AG04449 (cell line): ENCODE measurements at regions not wholly inside any gene's neighbourhood (a gene's known extent, or its start where the extent isn't known, plus 50 kb on each side); places are given as distances from the start of the nearest gene placed in this dataset.

Experiments used
- CTCF ChIA-PET: fragments of 350-600 bp; formaldehyde crosslinking; extraction: SDS; loops from one replicate; lab custom pipeline; 2021; ENCODE audit warnings: antibody characterized with exemption; lab: Yijun Ruan, JAX
- POLR2A ChIA-PET: fragments of 400-600, 350-600 bp; formaldehyde crosslinking; extraction: SDS; loops from one replicate; lab custom pipeline; 2020; ENCODE audit warnings: antibody characterized with exemption, inconsistent platforms; lab: Yijun Ruan, JAX
- DNase-seq: peaks from one replicate; pipeline ENCODE4 v3.0.0-alpha.2; 2010; ENCODE audit warnings: low read depth, low spot score
- H3K4me3 ChIP-seq: 2 replicates; pipeline ENCODE4 v1.5.1; 2011; ENCODE audit warnings: low read depth, mild to moderate bottlenecking, control low read depth, low read length
- TF ChIP-seq, protein P1 (sequence below): IDR thresholded peaks from one replicate; pipeline ENCODE4 v1.5.1; 2011; ENCODE audit warnings: mild to moderate bottlenecking, moderate library complexity, low read length, control low read depth, inconsistent platforms; ENCODE audit not compliant: insufficient read depth; ENCODE audit errors: missing control alignments

DNA sequence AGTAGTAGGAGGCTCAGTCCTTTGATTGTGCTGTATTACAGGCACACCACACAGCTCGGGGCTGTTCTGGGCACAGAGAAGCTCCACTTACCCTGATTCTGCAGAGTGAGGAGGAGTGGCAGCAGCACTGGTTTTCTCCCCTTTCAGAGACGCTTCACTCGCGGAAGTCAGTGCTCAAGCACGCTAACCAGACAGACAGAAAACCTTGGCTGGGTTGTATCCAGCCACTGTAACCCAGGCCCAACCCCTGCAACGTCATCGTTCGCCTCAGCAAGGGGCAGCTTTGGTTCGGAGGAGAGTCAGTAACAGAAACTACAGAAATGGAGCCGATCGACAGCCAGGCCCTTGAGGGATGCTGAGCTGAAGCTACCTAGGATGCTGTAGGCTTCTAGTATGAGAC, 171.0 kb downstream of the SLC16A9 start:
- POLR2A ChIA-PET, result no interaction called here
- TF ChIP-seq, protein P1, sequence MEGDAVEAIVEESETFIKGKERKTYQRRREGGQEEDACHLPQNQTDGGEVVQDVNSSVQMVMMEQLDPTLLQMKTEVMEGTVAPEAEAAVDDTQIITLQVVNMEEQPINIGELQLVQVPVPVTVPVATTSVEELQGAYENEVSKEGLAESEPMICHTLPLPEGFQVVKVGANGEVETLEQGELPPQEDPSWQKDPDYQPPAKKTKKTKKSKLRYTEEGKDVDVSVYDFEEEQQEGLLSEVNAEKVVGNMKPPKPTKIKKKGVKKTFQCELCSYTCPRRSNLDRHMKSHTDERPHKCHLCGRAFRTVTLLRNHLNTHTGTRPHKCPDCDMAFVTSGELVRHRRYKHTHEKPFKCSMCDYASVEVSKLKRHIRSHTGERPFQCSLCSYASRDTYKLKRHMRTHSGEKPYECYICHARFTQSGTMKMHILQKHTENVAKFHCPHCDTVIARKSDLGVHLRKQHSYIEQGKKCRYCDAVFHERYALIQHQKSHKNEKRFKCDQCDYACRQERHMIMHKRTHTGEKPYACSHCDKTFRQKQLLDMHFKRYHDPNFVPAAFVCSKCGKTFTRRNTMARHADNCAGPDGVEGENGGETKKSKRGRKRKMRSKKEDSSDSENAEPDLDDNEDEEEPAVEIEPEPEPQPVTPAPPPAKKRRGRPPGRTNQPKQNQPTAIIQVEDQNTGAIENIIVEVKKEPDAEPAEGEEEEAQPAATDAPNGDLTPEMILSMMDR, result no peak
- no peak for DNase-seq
- CTCF ChIA-PET, result no interaction called here
- no peak overlapping the region for H3K4me3 ChIP-seq

DNA sequence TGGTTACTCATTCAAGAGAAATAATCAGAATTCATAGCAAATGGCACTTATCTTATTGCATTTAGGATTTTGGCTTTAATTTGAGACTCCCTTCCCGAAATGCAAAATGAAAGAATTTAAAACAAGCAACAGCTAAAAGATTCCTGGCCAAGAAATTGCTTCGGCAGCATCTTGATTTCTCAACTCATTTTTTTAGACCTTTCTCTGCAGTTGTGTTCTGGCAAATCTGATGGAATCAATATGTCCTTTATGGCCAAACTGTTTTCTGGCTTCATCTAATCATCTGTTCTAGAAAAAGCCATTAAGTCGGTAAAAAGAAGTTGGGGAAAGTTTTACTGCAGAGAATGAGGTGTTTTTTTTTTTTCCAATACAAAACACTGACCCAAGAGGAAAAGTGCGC, 172.1 kb downstream of the SLC16A9 start:
- TF ChIP-seq, protein P1, result no peak
- DNase-seq, result no peak
- ChIA-PET CTCF (interaction anchor here (1.0 kb wide), 1 partner anchor 73 kb away, joined by 3 read pairs; no protein-coding TSS in a partner anchor), POLR2A (no interaction called here)
- H3K4me3 ChIP-seq, result no peak overlapping the region

DNA sequence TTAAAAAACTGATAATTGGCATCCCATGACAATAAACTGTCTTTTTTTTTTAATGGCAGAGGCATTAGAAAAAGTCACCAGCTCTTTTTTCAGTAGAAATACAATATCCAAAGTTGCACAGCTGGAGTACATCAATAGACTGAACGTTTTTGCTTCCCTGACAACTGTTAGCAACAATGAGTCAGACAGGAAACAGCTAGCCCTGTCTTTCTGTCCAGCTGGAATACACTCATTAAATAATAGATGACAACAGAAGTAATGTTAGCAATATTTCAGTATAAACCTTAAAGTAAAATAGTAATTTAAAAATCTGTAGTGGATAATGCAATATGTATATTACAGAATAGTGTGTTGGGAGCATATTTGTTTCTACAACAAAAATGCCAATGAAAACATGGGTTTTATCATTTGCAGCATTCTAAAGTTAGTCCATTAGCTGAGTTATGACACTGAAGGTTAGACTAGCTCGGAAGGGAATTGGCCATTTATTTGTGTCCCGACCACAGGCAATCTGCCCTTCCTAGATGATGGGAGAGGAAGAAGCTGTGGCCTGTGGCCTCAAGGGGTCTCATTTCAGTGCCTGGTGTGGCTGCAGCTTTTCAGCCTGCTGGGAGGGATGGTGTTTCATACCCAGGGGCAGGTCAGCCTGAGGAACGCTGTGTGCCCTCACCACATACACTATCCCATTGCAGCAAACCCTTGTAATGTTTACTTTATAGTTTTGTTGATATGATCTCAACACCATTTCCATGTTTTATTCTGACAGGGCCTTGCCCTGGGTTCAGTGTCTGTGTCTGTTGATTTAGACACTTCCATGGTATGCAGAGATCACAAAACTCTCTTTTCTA, 173.3 kb downstream of the SLC16A9 start:
- TF ChIP-seq, protein P1, result no peak
- POLR2A ChIA-PET, result no interaction called here
- CTCF ChIA-PET, result interaction anchor here (1.0 kb wide), 1 partner anchor 72 kb away, joined by 3 read pairs; no protein-coding TSS in a partner anchor
- H3K4me3 ChIP-seq, result no peak overlapping the region
- no peak for DNase-seq

DNA sequence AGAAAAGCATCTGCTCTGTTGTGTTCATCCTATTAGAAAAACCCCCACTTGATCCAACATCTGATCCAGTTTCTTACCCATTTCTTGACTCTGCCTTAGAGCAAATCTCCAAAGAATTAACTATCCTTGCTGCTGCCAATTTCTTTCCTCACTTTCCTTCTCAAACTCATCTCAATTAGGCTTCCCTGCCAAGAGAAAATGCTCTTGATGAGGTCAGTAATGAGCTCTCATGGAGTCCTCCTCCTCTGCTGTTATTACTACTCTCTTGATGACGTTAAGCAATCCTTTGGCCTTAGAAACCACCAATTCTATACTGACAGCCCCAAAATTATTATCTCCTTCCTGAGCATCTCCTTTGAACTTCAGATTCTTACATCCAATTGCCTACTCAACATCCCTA, 162.0 kb upstream of the FAM13C start:
- no peak overlapping the region for H3K4me3 ChIP-seq
- POLR2A ChIA-PET, result no interaction called here
- CTCF ChIA-PET, result no interaction called here
- TF ChIP-seq, protein P1, result no peak
- no peak for DNase-seq

- TF ChIP-seq, protein P1, result no peak
- POLR2A ChIA-PET, result no interaction called here
- H3K4me3 ChIP-seq, result no peak overlapping the region
- CTCF ChIA-PET, result no interaction called here
- no peak for DNase-seq
Observed at GRCh38 chr10:59523851-59524250, 161.5 kb upstream of the FAM13C start.

- POLR2A ChIA-PET, result no interaction called here
- H3K4me3 ChIP-seq, result no peak overlapping the region
- TF ChIP-seq, protein P1, result no peak
- CTCF ChIA-PET, result no interaction called here
- no peak for DNase-seq
Observed at GRCh38 chr10:59517996-59518395, 155.6 kb upstream of the FAM13C start.
